Muscle of back (tissue), 3 donors: ENCODE measurements at regions not wholly inside any gene's neighbourhood (a gene's known extent, or its start where the extent isn't known, plus 50 kb on each side); places are given as distances from the start of the nearest gene placed in this dataset.
A peak's percentile ranks its signal among the peaks of the same experiment; 100 is the strongest.

Experiments
- DNase-seq, 3 donors: peaks; one replicate each; pipeline versions ENCODE4 v3.0.0 to v3.0.0-alpha.2; 2013

DNA sequence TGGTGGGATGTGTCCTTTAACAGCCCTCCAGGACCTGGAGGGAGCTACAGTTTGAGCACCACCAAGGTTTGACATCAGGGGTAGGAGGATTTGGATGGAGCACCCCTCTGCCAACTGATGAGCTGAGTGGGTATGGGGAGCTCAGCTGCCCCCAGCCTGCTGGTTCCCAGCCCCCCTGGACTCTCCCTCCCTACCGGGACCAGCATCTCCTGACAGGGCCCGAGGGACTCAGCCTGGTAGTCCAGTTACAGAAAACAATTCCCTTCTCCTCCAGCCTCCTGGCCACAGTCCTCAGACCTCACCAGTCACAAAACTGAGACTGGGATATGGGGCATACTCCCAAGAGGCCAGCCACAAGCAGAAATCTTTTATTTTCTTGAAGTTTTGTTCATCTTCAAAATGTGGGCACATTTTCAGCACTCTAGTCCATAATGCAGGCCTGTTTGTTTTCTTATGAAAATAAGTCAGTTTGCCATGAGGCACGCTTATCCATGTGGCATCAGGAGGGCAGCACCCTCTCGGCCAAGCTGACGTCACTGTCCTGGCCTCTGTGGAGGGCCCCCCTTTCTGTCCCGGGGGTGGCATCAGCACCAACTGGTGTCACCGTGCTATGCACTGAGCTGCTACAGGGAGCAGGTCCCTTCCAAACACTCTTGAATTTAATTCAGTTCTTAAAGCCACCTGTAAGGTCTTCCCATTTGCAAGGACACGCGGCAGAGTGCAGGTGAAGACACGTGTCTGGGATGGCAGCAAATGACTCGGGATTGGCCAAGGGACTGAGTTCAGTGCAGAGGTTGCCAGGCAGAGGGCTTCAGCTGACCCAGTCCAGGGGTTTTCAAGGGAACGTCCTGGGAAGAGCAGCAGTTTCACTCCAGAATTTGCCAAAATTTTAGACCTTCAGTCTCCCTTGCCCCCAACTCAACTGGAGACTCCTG, 187.6 kb downstream of the GADD45G start:
- no peak for DNase-seq

- DNase-seq, result no peak
These were observed 188.3 kb downstream of the GADD45G start for GRCh38 chr9:89793124-89793495.

DNA sequence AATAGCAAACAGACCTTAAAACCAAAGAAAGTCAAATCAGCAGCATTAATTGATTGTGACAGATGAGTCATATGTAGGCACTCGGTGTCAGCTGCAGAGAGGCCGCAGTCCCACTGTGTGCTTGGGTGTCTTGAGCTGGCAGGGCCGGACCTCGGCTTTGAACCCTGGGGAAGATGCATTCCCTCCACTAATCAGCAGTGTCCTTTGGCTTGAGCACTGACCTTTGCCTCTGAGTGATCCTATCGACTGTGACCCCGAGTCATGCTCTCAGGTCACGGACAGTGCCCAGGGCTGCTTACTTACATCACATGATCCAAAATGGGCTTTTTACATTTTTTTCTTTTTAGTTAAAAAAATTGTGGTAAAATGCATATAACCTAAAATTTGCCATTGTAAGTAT, 188.7 kb downstream of the GADD45G start:
- no peak for DNase-seq

GRCh38 chr9:89794918-89795317, 190.1 kb downstream of the GADD45G start:
- no peak for DNase-seq

- DNase-seq, result no peak
These were observed 190.9 kb downstream of the GADD45G start for GRCh38 chr9:89795538-89796195.

GRCh38 chr9:89796606-89797005, 191.8 kb downstream of the GADD45G start:
- DNase-seq, result no peak

- DNase-seq, result no peak
These were observed 192.4 kb downstream of the GADD45G start for GRCh38 chr9:89797255-89797654.

- DNase-seq, result no peak
These were observed 193.2 kb downstream of the GADD45G start for GRCh38 chr9:89797937-89798455.

GRCh38 chr9:89798547-89799120, 193.8 kb downstream of the GADD45G start:
- no peak for DNase-seq

DNA sequence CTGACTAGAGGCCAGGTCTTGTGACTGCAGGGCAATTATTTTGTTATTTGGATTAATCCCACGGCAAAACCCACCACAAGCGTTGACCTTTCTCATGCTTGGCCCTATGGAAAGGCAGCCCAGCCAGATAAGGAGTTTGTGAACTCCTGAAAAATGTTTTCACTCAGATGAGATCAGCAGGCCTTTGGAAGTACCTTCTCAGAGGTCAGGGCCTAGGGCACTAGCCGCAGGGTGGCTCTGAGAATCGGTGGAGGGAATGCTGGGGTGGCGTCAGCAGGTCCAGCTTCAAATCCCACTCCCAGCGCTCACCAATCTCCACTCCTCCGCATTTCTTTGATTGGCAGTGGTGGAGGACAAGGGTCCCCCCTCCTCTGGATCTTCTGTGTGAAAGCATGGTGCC, 194.4 kb downstream of the GADD45G start:
- DNase-seq, result no peak

GRCh38 chr9:89799766-89800165, 195.0 kb downstream of the GADD45G start:
- DNase-seq, result no peak

DNA sequence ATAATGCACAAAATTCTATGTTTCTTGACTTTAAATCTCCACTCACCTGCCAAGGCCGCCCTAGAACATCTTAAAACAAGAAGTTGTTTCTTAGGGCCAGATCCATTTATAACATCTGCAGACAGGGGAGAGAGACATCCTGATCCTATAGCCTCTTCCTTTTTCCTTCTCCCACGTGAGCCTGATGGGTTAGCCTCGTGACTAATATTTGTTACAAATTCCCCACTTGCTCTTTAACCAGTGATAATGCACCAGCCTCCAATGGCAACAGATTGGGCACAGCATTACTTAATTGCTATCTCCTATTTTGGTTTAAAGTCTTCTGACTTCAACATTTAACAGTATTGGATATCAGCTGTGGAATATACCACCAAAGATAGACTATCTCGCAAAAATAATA, 196.5 kb downstream of the GADD45G start:
- DNase-seq, result no peak

DNA sequence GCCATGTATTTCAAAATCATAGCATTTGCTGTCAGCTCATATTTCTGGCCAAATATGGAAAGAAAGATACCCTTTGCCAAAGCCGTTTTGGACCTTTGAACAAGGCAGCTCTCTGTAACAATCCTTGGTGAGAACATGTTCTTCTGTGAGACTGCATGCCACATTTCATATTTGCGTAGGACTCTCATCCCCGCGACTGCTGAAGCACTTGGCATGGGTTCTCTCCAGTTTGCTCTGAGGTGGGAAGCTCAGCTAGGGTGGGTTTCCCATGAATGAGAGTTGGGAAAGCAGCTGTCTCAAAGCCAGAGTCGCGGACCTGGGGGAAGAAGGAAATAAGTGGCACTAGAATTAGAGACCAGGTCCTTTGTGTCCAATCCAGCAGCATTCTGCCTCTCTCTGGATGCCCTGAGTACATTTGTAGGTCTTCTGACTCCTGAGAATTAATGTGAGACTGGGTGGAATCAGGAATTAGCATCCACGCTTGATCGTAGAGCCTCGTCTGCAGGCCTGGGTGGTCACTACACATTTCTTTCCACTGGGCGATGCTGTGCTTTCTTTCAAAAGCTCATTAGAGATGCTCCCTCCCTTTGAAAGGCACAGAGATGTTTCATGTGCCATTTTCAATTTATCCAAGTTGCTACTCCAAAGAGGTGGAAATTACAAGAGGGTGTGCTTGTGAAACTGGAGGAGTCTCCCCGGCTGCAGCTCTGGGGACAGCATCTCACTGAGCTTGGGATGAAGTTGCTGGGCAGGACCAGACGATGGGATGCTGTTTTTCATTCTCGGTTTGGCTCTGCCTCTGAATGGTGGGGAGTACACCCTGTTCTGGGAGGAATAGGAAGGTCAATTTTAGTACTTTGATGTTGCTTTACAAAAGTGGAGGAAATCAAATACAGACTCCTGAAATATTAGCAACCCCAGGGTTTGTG, 197.2 kb downstream of the GADD45G start:
- DNase-seq, result no peak

GRCh38 chr9:89802781-89803355, 198.1 kb downstream of the GADD45G start:
- DNase-seq, result peak; percentile 63 to 92 (median 77)

GRCh38 chr9:89803403-89803802, 198.6 kb downstream of the GADD45G start:
- DNase-seq, result no peak

DNA sequence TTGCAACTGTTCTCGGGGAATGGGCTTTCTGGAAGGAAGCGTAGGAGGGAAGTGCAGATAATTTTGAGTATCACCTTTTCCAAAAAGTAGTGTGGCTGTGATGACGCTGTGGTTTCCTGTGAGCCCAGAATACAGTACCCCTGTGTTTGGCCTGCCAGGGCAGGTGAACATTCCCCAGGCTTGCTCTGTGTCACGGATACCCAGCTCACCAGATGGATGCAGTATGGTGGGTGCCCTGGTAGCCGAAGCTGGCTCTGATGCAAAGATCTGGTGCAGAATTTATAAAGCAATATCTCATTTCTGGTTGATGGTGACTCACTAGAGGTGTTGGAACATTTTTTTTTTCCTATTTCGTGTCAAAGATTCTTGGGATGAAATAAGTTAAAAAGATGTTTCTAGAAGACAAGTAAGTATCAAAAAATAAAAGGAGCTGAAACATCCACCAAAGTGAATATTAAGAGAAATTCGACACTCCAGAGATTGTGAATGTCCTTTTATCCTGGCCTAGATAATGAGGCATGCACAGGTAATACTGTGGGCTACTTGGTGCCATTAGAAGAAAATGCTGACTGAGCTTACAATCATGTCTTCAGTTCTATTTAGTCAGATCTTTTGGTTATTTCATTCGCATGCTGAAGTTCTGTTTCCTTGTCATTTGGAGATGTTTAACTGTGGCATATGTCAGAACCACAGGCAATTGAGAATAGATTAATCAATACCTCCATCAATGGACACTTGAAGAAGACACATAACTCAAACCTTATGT, 200.1 kb downstream of the GADD45G start:
- no peak for DNase-seq

- peak in 1 of 3 donors; percentile 45 for DNase-seq
These were observed 200.9 kb downstream of the GADD45G start for GRCh38 chr9:89805571-89806292.

DNA sequence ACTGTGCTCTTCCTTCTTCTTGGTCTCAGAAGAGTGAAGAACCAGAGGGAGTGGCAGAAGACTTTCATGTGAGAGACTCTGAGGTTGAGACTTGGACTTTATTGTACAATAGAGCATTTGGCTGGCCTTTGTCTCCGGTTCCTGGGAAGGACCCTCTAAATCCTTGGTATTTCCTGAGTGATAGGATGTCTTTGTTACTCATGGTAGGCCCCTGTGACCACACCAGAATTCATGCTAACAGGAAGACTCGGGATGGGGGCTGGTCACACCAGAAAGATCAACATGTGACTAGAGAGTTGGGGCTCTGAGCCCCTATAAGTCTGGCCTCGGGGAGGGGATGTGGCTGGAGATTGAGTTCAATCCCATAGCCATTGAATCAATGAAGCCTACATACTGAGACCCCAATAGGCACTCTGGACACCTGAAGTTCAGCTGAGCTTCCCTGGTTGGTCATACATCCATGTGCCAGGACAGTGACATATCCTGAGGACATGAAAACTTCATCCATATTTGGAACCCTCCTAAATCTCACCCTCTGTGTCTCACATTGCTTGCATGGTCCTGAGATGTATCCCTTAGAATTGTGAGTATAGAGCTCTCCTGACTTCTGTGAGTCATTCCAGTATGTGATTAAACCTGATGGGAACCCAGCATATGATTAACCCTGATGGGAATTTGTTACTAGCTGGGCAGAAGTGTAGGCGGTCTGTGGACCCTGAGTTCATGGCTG, 201.7 kb downstream of the GADD45G start:
- peak in 1 of 3 donors; percentile 45 for DNase-seq

DNA sequence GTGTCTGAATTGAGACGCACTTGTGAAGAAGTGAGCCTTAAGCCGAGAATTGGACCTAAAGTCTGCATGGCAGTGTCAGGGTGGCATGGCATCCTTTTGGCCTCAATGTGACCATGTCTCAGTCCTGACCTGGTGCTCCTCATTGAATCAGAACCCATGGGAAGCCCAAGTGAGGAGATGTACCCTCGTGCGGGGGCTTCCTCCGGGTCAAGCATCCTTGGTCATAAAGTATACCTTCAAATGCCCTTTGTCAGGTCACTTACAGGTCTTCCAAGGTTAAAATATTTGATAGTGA, 202.2 kb downstream of the GADD45G start:
- no peak for DNase-seq
